ENCODE measurements at regions not wholly inside any gene's neighbourhood (a gene's known extent, or its start where the extent isn't known, plus 50 kb on each side); places are given as distances from the start of the nearest gene placed in this dataset.

- no peak for DNase-seq (ENCODE audit: low spot score)
Observed at GRCh38 chr22:27507111-27507611, 294.4 kb downstream of the MN1 start.

- no peak for DNase-seq (ENCODE audit: low spot score)
Observed at GRCh38 chr22:27507935-27508526, 293.5 kb downstream of the MN1 start.

GRCh38 chr22:27509132-27509920 is 292.2 kb downstream of the MN1 start:
- DNase-seq (ENCODE audit: low spot score) = no peak

- DNase-seq (ENCODE audit: low spot score) = no peak
Observed at GRCh38 chr22:27510024-27510423, 291.5 kb downstream of the MN1 start.

GRCh38 chr22:27512283-27512761 is 289.2 kb downstream of the MN1 start:
- DNase-seq (ENCODE audit: low spot score) = no peak

- DNase-seq (ENCODE audit: low spot score) = no peak
Observed at GRCh38 chr22:27513021-27513420, 288.5 kb downstream of the MN1 start.

GRCh38 chr22:27514601-27515523 is 286.7 kb downstream of the MN1 start:
- no peak for DNase-seq (ENCODE audit: low spot score)

- DNase-seq (ENCODE audit: low spot score) = no peak
Observed at GRCh38 chr22:27517361-27518155, 284.0 kb downstream of the MN1 start.

- DNase-seq (ENCODE audit: low spot score) = no peak
Observed at GRCh38 chr22:27518531-27519340, 282.8 kb downstream of the MN1 start.

GRCh38 chr22:27523711-27524110 is 277.8 kb downstream of the MN1 start:
- no peak for DNase-seq (ENCODE audit: low spot score)

GRCh38 chr22:27525711-27526110 is 275.8 kb downstream of the MN1 start:
- DNase-seq (ENCODE audit: low spot score) = no peak

- DNase-seq (ENCODE audit: low spot score) = no peak
Observed at GRCh38 chr22:27526901-27527300, 274.7 kb downstream of the MN1 start.

GRCh38 chr22:27531782-27532530 is 269.6 kb downstream of the MN1 start:
- DNase-seq (ENCODE audit: low spot score) = no peak

GRCh38 chr22:27533105-27533745 is 268.3 kb downstream of the MN1 start:
- DNase-seq (ENCODE audit: low spot score) = no peak

- DNase-seq (ENCODE audit: low spot score) = no peak
Observed at GRCh38 chr22:27534720-27535125, 266.8 kb downstream of the MN1 start.

- no peak for DNase-seq (ENCODE audit: low spot score)
Observed at GRCh38 chr22:27535452-27535851, 266.1 kb downstream of the MN1 start.

GRCh38 chr22:27537501-27537900 is 264.1 kb downstream of the MN1 start:
- DNase-seq (ENCODE audit: low spot score) = no peak

GRCh38 chr22:27538666-27539065 is 262.9 kb downstream of the MN1 start:
- no peak for DNase-seq (ENCODE audit: low spot score)

GRCh38 chr22:27540247-27540646 is 261.3 kb downstream of the MN1 start:
- no peak for DNase-seq (ENCODE audit: low spot score)
